ENCODE measurements at regions not wholly inside any gene's neighbourhood (a gene's known extent, or its start where the extent isn't known, plus 50 kb on each side); places are given as distances from the start of the nearest gene placed in this dataset.

DNA sequence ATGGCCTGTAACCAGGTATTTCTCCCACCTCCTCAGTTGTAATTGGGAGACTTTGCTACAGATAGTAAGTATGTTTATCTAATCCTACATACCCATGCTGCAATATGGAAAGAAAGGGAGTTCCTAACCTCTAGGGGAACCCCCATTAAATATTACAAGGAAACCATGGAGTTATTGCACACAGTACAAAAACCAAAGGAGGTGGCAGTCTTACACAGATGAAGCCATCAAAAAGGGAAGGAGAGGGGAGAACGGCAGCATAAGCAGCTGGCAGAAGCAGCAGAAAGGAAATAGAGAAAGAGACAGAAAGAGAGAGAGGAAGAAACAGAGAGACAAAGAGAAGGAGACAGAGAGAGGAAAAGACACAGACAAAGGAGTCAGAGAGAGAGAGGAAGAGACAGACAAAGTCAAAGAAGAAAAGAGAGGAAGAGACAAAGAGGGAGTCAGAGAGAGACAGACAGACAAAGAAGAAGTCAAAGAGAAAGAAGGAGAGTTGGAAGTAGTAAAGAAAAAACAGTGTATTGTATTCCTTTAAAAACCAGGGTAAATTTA, 142.9 kb downstream of the FASLG start:
- DNase-seq (ENCODE audit: low spot score), result no peak

DNA sequence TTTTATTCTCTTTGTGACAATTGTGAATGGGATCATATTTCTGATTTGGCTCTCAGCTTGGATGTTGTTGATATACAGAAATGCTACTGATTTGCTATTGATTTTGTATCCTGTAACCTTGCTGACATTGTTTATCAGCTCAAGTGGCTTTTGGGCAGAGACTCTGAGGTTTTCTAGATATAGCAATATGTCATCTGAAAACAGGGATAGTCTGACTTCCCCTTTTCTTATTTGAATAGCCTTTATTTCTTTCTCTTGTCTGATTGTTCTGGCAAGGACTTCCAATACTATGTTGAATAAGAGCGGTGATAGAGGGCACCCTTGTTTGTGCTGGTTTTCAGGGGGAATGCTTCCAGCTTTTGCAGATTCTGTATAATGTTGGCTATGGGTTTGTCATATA, 150.8 kb downstream of the FASLG start:
- DNase-seq (ENCODE audit: low spot score), result no peak

- no peak for DNase-seq (ENCODE audit: low spot score)
These were observed 151.7 kb downstream of the FASLG start for GRCh38 chr1:172810480-172811175.

GRCh38 chr1:172811694-172812093, 152.8 kb downstream of the FASLG start:
- no peak for DNase-seq (ENCODE audit: low spot score)

- DNase-seq (ENCODE audit: low spot score), result no peak
These were observed 153.2 kb downstream of the FASLG start for GRCh38 chr1:172812118-172812517.

DNA sequence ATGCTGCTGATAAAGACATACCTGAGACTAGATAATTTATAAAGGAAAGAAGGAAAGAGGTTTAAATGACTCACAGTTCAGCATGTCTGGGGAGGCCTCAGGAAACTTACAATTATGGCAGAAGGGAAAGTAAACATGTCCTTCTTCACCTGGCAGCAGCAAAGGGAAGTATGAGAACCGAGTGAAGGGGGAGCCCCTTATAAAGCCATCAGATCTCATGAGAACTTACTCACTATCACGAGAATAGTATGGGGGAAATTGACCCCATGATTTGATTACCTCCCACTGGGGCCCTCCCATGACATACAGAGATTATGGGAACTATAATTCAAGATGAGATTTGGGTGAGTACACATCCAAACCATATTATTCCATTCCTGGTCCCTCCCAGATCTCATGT, 154.4 kb downstream of the FASLG start:
- DNase-seq (ENCODE audit: low spot score), result no peak

DNA sequence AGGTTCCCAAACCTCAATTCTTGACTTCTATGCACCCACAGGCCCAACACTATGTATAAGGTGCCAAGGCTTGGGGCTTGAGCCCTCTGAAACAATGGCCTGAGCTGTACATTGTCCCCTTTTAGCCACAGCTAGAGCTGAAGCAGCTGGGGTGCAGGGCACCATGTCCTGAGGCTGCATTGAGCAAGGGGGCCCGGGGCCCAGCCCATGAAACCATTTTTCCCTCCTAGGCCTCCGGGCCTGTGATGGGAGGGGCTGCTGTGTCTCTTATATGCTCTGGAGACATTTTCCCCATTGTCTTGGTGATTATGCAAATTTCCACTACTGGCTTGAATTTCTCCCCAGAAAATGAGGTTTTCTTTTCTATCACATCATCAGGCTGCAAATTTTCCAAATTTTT, 155.5 kb downstream of the FASLG start:
- DNase-seq (ENCODE audit: low spot score), result no peak

GRCh38 chr1:172815740-172816139, 156.8 kb downstream of the FASLG start:
- no peak for DNase-seq (ENCODE audit: low spot score)

DNA sequence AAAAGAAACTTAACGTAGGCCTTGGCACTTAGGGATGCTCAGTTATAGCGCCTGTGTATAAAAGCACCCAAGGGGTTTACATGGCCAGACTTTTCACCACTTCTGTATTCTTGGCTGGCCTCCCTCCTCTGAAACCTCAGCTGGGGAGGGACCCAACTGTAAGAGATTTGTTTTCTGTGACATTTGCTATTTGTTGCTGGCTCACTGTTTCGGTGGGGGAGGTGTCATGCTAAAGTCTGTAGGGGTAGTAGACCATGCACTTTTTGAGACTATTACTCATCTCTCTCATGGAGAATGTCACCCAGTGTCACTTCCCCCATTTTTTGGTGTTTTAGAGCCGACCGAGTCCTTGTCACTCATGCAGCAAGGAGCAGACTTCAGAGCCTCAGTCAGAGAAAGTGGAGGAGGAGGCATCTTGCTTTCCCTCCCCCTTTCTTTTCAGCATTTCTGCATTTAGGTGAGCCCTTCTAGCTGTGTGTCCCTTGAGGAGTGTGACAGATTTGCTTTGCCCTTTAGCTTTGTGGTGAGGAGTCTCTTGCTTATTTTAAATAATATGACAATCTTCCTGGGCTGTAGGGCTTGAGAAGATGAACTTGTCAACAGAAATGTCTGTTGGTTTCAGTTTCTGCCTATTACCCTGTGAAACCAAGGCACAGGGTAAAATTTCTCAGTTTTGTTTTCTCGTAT, 160.1 kb downstream of the FASLG start:
- peak; percentile 74 for DNase-seq (ENCODE audit: low spot score)

DNA sequence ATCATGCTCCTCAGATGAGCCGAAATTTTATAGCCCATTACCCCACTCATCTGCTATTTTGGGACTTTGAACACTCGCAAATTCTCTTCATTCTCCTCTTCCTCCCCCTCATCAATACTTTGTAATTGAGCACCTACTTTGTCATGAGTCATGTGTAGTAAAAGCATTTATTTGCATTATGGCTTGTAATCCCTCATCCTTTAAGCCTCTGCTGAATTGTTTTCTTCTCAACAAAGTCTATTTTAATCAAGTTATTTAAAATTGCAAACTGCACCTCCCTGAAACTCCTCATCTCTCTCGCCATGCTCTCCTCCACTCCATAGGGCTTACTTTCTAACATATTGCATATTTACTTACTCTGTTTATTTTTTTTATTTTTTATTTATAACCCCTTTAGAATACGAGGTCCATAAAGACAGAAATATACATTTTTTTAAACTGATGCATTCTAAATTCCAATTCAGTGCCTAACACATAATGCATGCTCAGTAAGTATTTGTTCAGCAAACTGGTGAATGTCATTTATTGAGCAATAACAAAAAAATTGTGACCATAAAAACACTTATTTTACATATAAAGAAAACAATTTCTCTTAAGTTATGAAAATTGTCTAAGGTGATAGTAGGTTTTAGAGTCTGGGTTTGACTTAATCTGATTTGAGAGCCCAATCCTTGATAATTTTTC, 161.7 kb downstream of the FASLG start:
- no peak for DNase-seq (ENCODE audit: low spot score)

DNA sequence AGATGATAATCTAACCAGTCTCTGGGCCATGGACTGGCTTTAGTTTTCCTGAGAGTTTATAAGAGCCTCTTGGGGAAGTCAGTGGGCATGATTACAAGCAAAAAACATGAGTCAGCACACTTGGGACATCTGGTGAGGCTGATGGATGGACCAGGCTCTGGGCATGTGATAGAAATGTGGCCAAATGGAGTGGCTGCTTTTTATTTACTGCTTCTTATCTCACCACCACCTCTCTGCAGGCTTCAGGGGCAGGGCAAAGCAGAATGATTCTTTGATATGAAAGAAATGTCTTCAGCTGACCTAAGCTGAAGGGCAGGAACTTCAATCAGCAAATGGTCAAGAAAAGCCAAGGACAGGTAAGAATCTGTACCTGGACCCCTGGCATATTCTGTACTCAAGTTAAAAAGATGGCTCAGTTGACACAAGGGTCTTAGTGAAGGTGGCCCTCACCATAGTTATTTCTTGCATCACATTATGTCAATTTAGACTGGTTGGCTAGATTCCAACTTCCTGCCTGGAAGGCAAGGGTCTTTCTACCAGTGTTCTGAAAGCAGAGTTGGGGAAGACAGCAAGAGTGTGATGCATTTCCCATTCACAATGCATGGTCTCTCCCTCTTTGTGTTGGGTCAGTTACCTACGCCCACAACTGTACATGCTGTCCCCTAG, 162.8 kb downstream of the FASLG start:
- no peak for DNase-seq (ENCODE audit: low spot score)

DNA sequence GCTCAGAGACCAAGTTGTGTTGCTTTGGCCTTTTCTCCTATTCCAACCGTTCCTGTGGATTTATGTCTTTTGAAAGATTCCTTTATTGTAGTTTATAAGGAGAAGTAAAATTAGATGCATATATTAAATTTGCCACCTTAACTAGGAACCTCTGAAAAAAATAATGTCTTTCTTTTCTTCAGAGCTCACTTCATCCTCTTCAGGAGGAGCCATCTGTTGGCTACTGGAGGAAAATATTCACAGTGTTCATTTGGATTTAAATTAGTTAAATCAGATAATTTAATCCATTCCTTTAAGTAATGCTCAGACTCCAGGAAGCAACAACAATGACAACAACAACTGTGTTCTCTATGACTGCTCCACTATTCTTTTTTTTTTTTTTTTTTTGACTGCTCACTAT, 164.0 kb downstream of the FASLG start:
- no peak for DNase-seq (ENCODE audit: low spot score)

DNA sequence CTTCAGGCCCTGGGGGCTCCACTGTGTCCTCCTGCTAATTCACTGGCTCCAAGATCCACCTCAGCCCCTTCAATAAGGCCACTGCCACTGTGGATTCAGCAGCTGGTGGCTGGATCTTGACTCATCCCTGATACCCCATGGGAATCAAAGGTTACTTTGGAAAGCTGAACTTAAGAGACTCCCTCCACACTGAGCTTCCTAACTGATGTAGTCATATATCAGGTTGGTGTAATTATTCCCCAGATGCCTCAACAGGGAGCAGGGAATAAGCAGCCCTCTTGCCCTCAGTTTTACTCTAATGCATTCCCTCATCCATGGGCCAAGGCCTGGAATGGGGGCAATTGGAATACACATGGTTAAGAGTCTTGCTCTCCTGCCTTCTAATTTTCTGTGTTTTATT, 164.6 kb downstream of the FASLG start:
- no peak for DNase-seq (ENCODE audit: low spot score)

DNA sequence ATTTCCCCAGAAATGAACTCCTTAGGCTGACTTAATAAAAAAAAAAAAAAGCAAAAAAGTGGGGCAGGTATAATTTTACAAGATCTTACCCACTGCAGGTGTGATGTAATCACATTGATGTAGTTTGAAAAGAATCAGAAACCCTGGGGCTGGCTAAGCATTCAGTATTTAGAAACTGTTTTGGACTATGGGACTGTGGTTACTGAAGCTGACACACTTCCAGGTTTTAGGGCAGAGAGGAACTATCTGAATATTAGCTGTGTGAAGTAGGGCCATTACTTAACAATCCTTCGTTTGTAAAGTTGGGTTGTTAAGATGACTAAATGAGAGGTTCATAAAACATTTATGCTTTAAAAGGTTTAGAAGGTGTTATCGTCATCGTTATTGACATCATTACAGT, 165.3 kb downstream of the FASLG start:
- no peak for DNase-seq (ENCODE audit: low spot score)

- DNase-seq (ENCODE audit: low spot score), result no peak
These were observed 167.3 kb downstream of the FASLG start for GRCh38 chr1:172826096-172826741.

GRCh38 chr1:172827301-172827700, 168.4 kb downstream of the FASLG start:
- no peak for DNase-seq (ENCODE audit: low spot score)

DNA sequence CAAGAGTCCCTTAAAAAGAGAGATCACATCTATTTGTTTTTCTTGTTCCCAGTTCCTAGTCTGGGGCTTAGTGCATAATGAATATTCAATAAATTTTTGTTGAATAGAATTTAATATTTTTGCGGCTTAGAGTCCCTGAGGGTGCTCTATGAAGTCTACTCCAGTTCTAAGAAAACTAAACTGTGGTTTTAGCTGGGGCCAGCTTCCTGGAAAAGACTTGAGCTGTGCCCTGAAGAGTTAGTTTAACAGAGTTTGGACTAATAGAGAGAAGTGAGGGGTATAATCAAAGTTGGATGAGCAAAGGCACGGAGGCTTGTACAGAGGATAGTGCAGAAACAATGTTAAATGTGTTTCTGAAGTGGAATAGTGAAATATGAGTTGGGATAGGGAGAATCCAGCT, 168.9 kb downstream of the FASLG start:
- DNase-seq (ENCODE audit: low spot score), result no peak

DNA sequence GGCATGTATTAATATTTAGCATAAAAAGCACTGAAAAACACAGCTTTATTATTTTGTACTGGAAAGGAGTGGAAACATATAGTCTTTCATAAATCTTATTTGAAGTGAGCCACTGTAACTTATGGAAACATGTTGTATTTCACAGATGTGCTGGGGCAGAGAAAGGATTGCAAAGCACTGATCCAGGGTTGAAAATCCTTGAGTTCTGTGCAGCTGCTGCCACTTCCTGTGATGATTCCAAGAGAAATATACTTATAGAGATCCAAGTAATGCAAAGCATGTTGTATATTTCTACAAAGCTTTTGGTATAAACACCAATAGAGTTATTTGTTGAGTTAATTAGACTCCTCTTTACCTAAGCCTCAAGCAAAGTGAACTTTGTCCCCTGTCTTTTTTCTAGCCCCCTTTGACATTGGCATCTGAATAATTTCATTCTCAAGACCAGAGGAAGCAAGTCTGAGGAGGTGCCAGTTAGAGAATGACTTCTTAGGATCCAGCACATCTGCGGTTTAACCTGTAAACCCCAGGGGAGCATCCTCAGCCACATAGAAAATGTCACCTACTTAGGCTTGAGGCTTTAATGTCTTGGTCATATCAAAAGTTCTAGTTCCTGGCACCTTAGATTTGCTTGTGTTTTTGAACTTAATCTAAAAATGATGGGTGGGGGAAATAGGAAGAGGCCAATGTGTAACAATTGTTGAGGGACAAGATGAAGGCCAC, 173.3 kb downstream of the FASLG start:
- DNase-seq (ENCODE audit: low spot score), result no peak

DNA sequence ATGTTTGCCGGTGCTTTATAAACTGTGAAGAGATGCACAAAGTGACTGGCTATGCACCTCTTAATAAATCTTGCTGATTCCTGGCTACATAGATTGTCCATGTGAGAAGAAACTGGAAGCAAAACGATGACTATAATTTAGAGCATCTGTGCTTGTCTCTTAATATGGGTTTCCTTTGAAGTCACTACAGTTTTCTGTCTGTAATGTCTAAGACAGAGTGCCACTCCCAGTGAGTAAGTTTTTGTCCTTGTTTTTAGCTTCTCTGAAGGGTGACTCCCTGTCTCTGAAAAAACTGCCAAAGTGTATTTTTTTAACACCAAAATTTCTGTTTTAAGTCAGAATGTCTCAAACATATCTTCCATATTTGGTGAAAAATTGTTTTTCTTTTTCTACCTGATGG, 175.1 kb downstream of the FASLG start:
- DNase-seq (ENCODE audit: low spot score), result no peak

DNA sequence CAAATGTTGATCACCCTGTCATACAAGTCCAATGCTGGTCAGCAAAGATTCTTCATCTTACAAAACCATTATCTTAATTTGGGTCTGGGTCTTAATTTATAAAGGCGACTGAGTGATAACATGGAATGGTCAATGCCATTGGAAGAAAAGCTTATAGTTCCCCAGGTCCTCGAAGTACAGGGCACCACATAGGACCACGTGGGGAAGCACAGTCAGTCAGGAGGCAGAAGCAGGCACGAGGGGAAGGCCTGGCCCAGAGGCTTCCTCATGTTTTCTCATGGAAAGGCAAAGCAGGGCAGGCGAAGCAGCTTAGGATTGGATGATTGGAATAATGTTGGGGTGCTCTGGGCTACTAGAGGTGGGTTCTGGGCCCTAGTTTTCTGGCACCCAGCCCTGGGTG, 175.7 kb downstream of the FASLG start:
- no peak for DNase-seq (ENCODE audit: low spot score)

- no peak for DNase-seq (ENCODE audit: low spot score)
These were observed 176.9 kb downstream of the FASLG start for GRCh38 chr1:172835834-172836233.

All from germinal center (tissue), 1 donor.